Cardiac fibroblast (primary cell): ENCODE measurements at regions not wholly inside any gene's neighbourhood (a gene's known extent, or its start where the extent isn't known, plus 50 kb on each side); places are given as distances from the start of the nearest gene placed in this dataset.

ENCODE experiments used
- DNase-seq, 2 donors: peaks; one replicate each; pipeline versions ENCODE4 v3.0.0 to v3.0.0-alpha.2; 2010; ENCODE audit warnings: low read depth in 2 of 2
- H3K4me3 ChIP-seq, 2 donors: replicated peaks in 1 of 2; 1 replicate in 1 of 2; 2 replicates in 1 of 2; pipeline ENCODE4 v1.5.1; 2011; ENCODE audit warnings: low read depth in 2 of 2, low read length in 2 of 2, mild to moderate bottlenecking in 2 of 2, moderate library complexity in 1 of 2
- TF ChIP-seq, protein P1 (sequence below): IDR thresholded peaks from one replicate; pipeline ENCODE4 v1.5.1; 2011; ENCODE audit warnings: low read depth, mild to moderate bottlenecking, low read length, inconsistent platforms

DNA sequence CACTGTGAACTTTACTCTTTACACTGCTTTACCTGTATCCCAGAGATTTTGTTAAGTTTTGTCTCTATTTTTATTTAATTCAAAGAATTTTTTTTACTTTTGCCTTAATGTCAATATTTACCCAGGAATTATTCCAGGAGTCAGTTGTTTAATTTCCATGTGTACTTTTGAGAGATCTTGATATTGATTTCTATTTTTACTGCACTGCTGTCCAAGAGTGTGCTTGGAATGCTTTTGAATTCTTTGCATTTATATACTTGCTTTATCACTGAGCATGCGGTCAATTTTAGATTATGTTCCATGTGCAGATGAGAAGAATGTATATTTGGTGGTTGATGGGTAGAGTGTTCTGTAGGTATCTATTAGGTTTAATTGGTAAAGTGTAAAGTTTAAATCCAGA is 461.0 kb upstream of the GBE1 start:
- no peak overlapping the region for H3K4me3 ChIP-seq
- TF ChIP-seq, protein P1, sequence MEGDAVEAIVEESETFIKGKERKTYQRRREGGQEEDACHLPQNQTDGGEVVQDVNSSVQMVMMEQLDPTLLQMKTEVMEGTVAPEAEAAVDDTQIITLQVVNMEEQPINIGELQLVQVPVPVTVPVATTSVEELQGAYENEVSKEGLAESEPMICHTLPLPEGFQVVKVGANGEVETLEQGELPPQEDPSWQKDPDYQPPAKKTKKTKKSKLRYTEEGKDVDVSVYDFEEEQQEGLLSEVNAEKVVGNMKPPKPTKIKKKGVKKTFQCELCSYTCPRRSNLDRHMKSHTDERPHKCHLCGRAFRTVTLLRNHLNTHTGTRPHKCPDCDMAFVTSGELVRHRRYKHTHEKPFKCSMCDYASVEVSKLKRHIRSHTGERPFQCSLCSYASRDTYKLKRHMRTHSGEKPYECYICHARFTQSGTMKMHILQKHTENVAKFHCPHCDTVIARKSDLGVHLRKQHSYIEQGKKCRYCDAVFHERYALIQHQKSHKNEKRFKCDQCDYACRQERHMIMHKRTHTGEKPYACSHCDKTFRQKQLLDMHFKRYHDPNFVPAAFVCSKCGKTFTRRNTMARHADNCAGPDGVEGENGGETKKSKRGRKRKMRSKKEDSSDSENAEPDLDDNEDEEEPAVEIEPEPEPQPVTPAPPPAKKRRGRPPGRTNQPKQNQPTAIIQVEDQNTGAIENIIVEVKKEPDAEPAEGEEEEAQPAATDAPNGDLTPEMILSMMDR: no peak
- DNase-seq: no peak

DNA sequence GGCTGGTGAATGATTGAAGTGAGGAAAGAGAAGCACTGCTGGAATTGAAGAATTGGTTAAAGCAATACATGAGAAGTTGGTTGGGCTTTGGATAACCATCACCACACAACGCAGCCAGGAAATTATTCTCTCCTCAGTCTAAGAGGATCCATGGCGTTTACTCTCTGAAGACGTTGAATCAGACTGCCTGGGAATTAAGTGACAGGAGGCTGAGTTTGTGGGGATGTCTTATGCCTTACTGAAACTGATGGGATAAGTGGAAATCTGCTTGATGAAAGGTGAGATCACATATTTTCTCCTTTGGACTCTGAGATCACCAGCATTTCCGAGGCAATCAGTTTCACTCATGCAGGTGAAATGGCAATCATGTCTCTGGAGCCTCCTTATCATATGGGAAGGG is 456.1 kb upstream of the GBE1 start:
- DNase-seq: no peak
- no peak overlapping the region for H3K4me3 ChIP-seq
- TF ChIP-seq, protein P1: no peak

DNA sequence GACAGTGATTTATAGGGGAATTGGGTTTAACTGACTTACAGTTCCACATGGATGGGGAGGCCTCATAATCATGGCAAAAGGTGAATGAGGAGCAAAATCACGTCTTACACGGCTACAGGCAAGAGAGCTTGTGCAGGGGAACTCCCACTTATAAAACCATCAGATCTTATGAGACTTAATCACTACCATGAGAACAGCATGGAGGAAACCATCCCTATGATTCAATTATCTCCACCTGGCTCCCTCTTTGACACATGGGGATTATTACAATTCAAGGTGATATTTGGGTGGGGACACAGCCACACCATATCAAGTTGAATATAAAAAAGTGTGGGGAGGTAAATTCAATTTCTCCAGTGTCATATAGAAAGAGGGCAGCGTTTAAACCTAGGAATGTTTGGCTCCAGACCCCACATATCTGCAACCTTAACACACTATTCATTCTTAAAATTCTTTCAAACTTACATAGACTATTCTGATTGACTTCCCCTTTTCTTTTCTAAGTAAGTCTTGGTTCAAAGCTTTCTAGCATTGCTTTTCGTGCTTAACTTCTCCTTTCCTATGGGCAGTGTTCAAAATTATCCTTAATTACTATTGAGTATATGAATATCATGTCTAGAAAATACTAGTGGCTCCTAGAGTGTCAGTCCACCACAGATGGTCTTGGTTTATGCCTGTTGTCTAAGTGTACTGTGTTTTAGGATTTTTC is 446.7 kb upstream of the GBE1 start:
- TF ChIP-seq, protein P1: no peak
- H3K4me3 ChIP-seq: no peak overlapping the region
- no peak for DNase-seq

DNA sequence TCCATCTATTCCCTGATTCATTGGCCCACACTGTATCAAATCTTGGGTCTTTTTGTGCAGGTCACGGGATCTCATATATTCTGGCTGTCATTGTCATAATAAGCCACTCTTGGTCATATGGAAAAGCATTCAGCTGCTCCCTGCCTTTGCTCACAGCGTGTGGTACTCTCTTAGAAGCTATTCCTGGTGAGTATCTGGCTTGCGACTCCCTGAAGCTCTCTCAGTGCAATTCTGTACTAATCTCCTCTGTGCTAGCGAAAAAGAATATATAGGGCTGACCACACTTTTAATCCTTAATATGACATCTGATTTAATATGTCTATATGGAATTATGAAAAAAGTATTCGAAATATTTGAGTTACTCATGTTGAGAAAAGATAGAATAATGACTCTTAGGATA is 440.8 kb upstream of the GBE1 start:
- no peak overlapping the region for H3K4me3 ChIP-seq
- TF ChIP-seq, protein P1: no peak
- DNase-seq: no peak

DNA sequence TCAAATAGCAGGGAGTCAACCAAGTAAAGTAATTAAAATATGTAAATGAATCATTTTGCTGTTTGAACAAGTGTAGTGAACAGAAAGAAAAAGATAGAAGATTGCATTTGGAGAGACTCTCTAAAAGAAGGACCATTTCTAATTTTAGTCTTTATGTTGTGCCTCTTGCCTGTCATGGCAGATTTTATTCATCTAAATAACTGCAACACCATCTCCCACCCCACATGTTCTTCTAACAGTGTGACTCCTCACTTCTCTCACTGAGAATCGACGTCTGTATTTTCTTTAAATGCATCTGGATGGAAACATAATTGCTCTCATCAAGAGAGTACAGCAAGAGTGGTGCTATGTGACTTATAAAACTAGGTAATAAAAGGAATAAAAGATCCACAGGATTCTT is 439.9 kb upstream of the GBE1 start:
- no peak overlapping the region for H3K4me3 ChIP-seq
- no peak for DNase-seq
- TF ChIP-seq, protein P1: no peak

DNA sequence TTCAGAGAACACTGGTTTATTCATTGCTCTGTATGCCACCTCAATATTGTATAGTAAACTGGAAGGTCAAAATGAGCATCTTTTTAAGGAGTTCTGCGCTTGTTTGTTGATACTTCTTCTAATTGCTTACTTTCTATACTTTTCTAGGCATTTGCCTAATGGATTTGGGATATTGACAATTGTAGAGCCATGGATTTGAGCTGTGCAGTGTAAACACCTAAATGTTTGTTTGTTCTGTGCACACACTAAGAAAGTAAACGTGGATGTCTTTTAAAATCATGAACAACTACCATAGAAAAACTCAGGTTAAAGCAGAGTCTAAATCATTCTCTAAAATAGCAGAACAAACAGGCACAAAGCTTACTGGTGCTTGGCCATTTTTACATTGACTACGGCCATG is 436.6 kb upstream of the GBE1 start:
- no peak overlapping the region for H3K4me3 ChIP-seq
- TF ChIP-seq, protein P1: no peak
- DNase-seq: no peak

DNA sequence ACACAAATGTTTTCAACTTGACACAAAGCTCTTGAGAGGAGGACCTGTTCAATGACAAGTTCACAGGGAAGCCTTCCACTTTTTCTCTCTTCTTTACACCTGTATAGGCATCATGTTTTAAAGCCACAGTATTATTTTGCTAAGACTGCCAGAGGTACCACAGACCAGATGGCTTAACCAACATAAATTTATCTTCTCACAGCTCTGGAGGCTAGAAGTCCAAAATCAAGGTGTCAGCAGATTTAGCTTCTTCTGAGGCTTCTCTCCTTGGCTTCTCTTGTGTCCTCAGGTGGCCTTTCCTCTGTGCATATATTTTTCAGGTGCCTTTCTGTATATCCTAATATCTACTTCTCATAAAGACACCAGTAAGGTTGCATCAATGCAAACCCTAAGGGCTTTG is 435.2 kb upstream of the GBE1 start:
- TF ChIP-seq, protein P1: no peak

More for the DNA sequence above, 435.2 kb upstream of the GBE1 start:
- no peak for DNase-seq
- H3K4me3 ChIP-seq: no peak overlapping the region
